NCI-H1930 (cell line): ENCODE measurements at regions not wholly inside any gene's neighbourhood (a gene's known extent, or its start where the extent isn't known, plus 50 kb on each side); places are given as distances from the start of the nearest gene placed in this dataset.

Experiments used
- DNase-seq, 2 experiments: peaks; one replicate each; lab custom pipeline; 2025; lab: John Stamatoyannopoulos, UW

DNA sequence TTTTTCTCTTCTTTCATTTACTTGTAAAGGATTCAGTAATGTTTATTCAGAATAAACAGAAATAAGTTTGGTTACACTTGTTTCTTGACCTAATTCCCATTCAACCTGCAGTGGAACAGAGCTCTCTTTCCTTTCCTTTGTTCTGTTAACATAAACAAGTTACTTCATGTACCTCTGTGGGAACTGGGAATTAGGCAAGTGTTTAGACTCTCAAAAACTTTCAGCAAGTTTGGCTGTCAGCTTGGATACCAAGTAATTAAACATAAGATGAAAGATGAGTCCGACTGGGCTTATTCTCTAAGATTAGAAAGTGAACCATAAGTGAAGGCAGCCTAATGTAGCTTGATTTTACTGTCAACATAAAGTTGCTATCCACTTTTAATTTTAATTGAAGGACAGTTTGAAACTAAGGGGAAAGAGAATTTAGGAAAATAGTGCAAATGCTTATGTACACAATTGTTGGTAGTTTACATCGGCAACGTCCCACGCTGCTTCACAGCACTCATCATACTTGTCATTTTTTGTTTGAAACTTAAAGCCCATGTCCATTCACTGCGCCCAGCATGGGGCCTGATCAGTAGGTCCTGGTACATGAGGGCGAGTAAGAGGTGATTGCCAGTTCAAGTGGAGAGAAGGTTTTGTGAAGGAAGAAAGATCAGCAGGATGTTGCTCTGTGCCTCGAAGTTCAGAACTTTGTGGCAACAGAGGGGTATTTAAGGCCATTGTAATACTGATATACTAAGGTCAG is 113.0 kb downstream of the PLEKHG1 start:
- no peak for DNase-seq

DNA sequence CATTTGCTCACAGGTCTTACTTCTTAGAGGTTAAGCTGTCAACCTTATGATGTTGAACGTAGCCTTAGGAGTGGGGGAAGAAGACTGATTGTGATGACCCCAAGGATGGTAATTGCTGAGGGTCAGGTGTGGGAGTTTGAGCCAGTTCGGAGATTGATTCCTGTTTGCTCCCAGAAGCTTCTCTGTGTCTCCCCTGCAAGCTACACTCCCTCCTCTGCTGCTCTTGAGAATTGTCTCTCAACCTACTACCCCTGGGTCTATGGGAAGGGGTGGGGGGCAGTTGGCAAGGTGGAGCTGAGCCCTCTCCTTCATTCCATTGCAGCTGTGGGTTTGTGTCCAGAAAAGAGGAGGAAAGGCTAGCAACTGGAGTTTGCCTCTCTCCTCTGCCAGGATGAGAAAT is 113.8 kb downstream of the PLEKHG1 start:
- no peak for DNase-seq

DNA sequence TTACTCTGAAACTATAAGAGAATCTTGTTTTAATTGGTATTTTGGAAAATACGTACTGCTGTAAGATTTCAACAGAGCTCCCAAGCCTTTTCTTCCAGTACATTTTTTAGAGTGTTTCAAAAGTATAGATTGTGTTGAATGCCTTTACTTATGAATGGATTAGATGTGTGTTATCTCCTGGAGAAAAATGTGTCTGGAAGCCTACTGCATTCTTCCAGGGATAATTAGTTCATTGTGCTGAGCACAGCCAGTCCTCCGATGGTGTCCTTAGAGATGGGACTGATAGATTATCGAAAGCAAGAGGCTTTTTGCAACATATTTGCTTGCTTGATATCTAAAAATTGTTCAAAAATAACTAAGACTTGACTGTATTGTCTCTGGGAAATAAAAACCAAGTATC is 114.2 kb downstream of the PLEKHG1 start:
- no peak for DNase-seq

DNA sequence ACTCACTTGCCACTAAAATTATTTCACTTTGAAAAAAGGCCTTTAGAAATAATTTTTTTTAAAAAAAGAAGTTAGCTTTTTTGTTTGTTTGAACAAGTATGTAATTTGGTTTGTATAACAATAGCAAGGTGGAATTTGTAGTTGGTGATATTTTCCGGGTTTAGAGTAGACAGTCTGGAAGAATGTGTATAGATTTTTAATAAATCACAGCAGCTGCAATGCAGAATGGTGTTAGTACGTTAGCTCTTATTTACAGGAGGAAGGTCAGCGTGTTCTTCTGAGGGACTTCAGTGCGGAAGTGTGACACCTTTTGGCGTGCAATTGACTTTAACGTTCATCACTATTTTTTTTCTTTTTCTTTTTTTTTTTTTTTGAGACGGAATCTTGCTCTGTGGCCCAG is 115.4 kb downstream of the PLEKHG1 start:
- DNase-seq: no peak

DNA sequence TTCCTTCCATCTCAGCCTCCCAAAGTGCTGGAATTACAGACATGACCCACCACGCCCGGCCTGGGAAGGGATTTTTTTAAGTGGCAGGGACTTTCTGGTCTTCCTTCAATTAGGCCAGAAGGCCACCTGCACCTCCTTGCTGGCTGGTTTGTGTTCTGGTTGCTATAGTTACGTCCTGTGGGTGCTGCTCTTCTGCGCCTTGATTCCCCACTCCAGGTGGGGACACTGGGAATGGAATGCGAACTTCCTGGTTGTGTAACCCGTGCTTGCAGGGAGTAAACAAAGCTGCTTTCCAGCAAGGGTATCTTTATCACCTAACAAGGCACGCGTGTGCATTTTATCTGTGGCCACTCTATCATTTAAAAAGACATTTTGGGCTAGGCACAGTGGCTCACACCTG is 117.7 kb downstream of the PLEKHG1 start:
- no peak for DNase-seq

DNA sequence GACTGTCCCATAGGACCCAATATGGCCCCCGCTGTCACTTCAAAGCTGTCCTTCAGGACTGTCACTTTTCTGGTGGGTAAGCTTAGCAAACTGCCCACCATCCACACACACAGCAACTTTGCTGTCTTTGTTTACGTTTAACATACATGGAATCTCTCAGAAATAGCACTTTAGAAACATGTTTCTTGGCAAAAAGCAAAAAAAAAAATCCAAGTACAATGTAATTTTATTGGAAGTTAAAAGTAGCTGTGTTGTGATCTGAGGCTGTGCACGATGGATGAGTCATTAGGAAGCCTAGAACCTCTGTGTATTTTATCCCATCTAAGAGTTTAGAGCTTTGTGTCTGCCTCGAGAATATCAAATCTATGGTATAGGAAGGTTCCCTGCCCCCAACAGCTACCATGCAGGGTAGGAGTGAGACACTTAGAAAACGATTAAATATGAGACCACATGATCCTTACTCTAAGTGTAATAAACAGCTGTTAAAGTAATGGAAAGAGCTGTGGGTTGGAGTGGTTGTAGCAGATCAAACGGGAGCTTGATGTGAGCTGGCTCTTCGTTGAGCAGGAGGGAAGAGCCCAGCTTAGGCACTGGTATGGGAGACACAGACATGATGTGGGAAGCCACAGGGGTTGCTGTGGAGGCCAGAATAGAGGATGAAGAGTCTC is 119.5 kb downstream of the PLEKHG1 start:
- no peak for DNase-seq

DNA sequence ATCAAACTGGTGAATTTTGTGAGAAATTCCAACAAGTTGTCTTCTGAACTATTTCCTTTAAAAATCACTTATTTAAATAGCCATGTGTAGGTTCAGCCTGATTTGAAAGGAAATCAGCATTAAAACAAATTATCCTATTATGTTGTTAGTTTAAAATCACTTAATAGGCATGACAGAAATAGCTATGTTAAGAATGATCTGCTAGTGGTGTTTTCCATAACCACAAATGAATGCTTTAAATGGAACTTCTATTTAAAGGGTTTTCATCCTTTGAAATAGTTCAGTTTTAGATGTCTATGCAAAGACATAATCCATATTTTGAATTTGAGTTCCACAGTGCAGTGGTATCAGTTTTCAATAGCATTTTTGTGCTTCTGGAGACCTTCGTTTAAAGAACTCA is 120.1 kb downstream of the PLEKHG1 start:
- DNase-seq: no peak

DNA sequence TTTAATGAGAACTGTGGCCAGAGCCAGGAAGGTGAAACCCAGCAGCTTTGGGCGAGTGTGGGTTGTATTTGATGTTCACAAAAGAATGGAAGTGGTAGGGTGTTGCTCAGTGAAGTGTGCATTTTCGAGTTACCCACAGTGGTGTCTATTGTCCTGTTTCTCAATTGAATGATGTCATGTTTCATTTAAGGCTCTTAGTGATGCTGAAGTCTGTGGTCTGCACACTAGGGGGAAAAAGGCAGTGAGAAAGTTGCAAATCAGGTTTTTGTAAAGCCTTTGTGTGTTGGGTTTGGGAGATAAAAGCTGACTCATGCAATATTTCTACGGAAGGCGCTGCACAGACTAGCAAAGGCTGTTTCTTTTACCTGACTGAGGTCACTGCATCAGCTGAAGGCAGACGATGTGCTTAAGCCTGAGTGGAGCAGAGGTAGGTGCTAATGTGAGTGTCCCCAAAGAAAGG is 121.1 kb downstream of the PLEKHG1 start:
- no peak for DNase-seq

DNA sequence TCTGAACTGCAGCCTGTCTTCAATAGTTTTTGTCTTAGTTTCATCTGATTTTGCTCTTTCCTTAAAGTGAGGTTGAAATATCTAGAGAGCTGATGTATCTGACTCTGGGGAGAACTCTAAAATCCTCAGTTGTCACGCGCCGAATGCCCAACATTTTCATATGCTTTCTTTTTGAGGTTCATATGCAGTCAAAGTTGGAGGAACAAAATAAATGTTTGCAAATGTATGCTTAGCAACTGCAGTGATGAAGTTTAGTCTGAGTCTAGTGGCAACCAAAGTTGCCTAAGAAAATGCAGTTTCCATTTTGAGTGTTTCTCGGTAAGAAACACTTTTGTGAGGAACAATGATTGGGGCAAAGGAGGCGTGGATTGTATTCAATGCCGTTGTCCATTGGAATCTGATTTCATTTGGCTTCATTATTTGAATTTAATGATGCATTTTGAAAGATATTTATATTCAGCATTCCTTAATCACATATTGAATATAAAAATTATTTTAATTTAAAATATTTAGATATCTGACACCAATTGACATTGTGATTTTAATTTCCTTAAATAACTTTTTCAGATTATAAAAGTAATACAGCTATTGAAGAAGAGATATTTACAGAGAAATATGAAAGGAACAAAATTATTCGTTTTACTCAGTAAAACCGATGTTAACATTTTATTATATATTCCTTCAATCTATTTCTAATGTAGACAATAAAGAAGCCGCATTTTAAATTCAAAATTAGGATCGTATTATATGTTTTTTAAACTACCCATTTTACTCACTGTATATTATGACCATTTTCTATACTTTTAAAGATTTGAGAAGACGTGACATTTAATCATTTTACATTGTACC is 122.0 kb downstream of the PLEKHG1 start:
- no peak for DNase-seq

DNA sequence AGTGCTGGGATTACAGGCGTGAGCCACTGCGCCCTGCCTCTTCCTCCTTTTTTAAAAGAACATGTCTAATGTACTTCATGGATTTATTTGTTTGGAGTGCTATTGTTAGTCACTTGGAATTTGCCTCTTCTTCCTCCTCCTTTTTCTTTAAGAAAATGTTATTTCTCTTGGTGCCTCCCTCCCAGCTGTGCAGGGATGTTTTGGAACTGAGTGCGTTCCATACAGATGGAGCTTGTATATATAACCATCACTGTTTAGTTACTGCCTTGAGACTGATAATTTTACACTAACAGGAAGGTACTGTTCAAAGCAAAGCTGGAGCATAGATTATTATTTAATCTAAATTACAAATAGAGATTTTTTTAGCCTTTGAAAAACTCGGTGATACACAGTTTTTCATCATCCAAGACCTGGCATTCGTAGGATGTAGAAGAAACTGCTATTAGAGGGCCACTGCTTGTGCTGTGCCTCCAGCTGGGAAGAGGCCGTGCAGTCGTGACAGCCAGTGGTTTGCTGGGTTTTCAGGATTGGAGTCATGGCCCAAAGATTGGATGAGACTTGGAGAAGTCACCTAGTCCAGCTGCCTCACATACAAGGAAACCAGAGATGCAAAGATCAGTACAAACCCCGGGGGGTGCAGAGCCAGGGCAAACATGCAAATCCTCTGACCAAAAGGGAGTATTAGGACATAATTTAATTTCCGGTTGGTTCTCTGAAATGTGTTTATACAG is 123.1 kb downstream of the PLEKHG1 start:
- no peak for DNase-seq

DNA sequence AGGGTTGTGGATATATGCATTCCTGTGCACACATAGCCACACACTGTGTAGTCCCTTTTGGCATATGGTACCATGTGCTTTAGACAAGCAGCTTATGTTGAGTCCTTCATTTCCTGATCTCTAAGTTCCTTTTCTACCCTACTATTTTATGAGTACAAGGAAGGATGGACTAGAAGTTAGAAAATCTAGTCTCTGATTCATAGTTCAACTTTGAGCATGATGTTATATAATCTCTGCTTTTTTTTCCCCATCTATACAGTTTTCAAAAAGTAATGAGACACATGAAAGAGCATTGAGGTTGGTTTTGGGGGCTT is 123.6 kb downstream of the PLEKHG1 start:
- no peak for DNase-seq

DNA sequence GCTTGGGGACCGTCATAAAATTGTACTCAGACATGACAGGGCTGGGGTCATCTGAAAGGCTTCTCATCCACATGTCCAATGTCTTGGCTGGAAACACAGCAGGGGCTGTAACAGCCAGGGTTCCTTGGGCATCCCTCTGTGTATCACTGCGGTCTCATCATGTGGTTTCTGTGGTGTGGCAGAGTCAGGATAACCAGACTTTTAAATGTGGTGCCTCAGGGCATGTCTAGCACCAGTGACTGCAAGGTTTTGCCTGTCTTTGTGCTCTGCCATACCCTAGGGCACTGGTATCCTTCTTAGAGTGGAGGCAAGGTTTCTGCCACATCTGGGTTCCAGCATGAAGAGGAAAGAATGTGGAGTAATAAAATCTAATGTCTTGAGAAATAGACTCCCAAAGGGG is 124.2 kb downstream of the PLEKHG1 start:
- no peak for DNase-seq

DNA sequence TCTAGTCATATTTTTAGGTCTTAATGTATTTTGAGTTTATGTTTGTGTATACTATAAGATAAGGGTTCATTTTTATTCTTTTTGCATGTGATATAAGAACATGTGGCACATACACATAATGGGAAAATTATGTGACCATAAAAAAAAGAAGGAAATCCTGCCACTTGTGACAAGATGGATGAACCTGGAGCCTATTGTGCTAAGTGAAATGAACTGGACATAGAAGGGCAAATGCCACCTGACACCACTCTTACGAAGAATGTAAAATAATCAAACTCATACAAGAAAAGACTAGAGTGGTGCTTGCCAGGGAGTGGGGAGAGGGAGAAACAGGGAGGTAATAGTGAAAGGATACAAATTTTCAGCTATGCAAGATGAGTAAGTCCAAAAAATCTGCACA is 126.1 kb downstream of the PLEKHG1 start:
- no peak for DNase-seq

DNA sequence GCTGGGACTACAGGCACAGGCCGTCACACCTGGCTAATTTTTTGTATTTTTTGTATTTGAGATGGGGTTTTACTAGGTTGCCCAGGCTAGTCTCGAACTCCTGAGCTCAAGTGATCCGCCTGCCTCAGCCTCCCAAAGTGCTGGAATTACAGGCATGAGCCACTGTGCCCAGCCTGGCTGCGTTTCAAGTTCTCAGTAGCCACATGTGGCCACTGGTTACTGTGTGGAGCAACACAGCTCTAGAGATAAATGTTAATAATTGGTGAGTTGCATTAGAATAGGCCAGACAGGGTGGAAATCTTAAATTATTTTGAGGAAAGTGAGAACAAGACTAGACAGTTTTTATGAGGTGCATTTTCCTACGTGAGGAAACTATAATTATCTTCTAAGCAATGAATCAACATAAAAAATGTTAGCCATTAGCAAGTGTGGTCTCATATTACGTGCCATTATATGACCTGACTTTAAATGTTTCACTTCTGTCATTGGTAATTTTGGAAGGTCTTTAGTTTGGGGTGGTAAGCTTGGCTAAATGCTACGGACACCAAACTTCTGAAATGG is 129.6 kb downstream of the PLEKHG1 start:
- DNase-seq: no peak

DNA sequence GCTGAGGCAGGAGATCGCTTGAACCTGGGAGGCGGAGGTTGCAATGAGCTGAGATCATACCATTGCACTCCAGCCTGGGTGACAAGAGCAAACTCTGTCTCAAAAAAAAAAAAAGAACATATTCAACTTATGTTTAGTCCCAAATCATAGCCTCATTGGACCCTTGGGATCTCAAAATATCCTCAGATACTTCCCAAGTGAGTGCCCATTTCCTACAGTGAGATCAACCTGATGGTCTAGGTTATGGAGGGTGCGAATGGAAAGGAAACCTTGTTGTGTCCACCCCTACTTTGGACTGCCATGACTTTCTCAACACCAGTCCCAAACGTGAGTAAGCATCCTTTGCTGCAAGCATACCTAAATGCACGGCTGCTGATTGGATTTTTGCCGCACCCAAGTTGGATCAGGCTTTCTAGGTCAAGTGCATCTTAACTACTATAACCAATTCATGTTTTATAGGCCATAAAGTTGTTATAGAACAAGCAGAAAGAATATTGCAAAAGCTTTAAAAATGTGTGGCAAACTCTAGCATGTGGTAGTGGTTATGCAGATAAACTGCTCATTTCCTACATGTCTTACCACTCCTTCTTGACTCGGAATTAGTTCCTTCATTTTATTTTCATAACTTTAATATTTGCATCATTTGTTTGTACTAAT is 131.2 kb downstream of the PLEKHG1 start:
- DNase-seq: no peak

DNA sequence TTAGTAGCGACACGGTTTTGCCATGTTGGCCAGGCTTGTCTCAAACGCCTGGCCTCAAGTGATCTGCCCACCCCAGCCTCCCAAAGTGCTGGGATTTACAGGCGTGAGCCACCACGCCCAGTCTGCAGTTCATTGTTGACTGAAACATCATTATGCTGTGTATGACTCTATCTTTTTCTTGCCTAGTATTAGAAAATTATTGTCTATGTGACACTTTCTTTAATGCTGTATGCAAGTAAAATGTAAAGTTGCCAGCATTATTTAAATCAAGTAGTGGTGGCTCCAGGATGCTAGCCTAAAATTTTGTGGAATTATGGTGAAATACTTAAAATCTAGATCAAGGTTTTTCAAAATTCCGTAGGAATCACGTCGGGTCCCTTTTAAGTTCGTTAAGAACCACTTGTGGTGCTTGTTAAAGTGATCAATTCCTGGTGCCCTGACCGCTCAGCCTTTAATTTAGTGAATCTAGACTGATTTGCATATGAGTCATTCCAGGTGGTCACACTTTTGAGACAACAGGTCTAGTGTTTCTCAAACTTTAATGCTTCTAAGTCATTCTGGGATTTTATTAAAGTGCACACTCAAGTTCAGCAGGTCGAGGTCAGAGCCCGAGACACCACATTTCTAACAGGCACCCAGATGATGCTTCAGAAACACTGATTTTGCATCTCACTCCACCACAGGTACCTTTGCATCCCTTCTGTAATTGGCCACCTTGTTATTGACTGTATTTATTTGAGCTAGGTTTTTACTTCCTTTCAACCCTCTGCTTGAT is 132.6 kb upstream of the MTHFD1L start:
- no peak for DNase-seq

DNA sequence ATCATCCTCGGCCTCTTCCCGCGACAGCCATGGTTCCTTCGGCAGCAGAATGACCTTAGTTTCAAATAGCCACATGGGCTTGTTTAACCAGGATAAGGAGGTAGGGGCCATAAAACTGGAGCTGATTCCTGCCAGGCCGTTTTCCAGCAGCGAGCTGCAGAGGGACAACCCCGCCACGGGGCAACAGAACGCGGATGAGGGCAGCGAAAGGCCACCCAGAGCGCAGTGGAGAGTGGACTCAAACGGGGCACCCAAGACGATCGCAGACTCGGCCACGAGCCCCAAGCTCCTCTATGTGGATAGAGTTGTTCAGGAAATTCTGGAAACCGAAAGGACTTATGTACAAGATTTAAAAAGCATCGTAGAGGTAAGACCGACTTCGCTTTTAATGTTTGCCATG is 131.8 kb upstream of the MTHFD1L start:
- DNase-seq: no peak

DNA sequence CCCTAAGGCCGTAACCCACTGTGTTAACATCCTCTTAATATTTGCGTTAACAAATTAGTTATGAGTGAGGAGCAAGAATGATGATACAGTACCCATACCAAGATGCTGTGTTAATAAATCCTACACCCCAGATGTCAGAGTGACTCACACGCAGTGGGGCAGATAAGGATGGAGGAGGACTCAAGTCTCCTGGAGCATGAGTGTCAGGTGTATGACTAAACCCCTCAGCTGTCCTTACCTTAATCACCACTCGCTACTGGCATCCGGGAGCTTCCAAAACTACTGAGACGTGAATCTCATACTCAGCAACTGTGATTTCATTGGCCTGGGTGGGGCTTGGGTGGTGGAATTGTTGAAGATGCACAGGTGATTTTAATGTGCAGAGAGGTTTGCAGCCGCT is 131.3 kb upstream of the MTHFD1L start:
- DNase-seq: no peak

DNA sequence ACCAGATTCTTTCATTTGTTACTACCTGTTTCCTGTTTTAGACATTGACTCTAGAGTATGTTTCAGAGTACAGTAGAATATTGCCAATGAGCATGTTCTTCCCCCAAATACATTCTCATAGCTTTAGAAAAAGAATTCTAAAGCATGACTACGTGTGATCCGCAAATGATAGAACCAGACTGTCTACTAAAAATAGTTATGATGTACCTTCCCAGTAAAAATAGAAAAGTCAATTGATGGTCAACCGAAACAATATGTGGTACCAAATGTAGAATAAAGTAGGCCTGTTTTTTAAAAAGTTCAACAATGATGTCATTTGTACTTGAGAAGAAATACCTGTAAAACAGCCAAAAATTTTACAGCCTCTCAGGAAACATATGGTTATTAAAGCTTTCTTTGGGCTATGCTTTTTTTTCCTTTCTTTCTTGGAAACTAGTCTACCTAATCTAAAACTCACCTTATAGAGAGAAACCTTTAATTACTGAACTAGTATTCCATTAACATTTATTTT is 130.1 kb upstream of the MTHFD1L start:
- no peak for DNase-seq

DNA sequence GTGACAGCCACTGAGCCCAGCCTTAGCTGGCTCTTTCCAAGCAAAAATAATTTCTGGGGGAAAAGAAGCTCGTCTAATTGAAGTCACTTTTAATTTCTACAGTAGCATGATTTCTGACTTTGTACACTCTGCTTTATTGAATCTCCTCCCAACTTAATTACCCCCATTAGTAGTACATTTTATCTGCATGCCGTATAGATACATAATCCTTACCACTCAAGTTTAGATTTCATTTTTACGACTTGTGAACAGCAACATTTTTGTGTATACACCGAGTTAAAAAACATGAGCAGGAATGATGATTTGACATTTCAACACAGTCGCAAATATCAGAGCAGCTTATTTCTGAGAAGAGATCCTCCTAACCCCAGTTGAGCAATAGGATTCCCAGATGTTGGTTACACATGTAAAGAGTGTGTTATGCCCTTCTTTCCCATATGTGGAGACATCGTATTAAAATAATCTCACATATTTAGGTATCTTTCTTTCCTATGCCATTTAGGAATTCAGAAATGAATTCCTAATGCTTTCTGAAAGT is 127.3 kb upstream of the MTHFD1L start:
- DNase-seq: no peak
